Activated T-cell treated with anti-CD3 and anti-CD28 coated beads, Interleukin-2, amount 50 U/mL, for 72 hours (primary cell): ENCODE measurements at regions not wholly inside any gene's neighbourhood (a gene's known extent, or its start where the extent isn't known, plus 50 kb on each side); places are given as distances from the start of the nearest gene placed in this dataset.

Source experiments
- ATAC-seq, 2 donors: fragments of 150-1000 bp; cut with Tn5 transposase; replicated peaks in 1 of 2; 2 replicates each; pipeline ENCODE4 v1.10.0; 2021; ENCODE audit warnings: moderate library complexity in 2 of 2, mild to moderate bottlenecking in 1 of 2
- DNase-seq, 2 donors: peaks; one replicate each; pipeline ENCODE4 v3.0.0; 2021 to 2022; ENCODE audit warnings: mixed read lengths in 1 of 2
- H3K27ac Mint-ChIP-seq: one replicate; pipeline ENCODE4 v1.8.0; 2022; ENCODE audit warnings: mild to moderate bottlenecking, moderate library complexity, mixed read lengths
- H3K27me3 Mint-ChIP-seq: one replicate; pipeline ENCODE4 v1.8.0; 2022; ENCODE audit warnings: low read depth, mixed read lengths
- H3K36me3 Mint-ChIP-seq, 2 donors: one replicate each; pipeline ENCODE4 v1.8.0; 2022; ENCODE audit warnings: mixed read lengths in 2 of 2, mild to moderate bottlenecking in 1 of 2; ENCODE audit not compliant: insufficient read depth in 2 of 2
- H3K4me1 Mint-ChIP-seq: one replicate; pipeline ENCODE4 v1.8.0; 2022; ENCODE audit warnings: low read depth, mixed read lengths
- H3K4me3 Mint-ChIP-seq, 2 donors: one replicate each; pipeline ENCODE4 v1.8.0; 2022; ENCODE audit warnings: mild to moderate bottlenecking in 2 of 2, mixed read lengths in 2 of 2, moderate library complexity in 2 of 2
- H3K9me3 Mint-ChIP-seq, 2 donors: one replicate each; pipeline ENCODE4 v1.8.0; 2022; ENCODE audit warnings: mixed read lengths in 2 of 2

DNA sequence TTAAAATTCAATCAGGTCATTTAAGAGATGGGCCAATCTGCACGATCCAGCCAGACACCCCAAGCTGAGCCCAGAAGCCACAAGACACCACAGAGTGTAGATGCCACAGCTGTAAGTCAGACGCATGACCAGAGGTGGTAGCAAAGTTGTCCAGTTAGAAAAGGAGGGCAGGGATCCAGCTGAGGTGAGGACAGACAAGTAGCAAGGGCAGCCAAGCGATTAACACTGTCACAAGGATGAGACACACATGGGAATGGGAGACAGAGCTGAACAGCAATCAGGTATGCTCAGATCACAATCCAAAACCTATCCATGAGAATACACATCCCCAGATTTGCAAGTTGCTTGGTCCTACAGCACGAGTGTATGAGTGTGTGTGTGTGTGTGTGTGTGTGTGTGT lies 143.4 kb upstream of the STK17B start:
- Mint-ChIP-seq H3K4me1 (peaks cover 18% of the 10 kb centered on the region), H3K9me3 (no peaks in the 10 kb centered on the region), H3K36me3 (no peaks in the 10 kb centered on the region), H3K27me3 (no peaks in the 10 kb centered on the region), H3K27ac (no peak overlapping the region), H3K4me3 (no peak overlapping the region)
- ATAC-seq = no peak
- DNase-seq = no peak

DNA sequence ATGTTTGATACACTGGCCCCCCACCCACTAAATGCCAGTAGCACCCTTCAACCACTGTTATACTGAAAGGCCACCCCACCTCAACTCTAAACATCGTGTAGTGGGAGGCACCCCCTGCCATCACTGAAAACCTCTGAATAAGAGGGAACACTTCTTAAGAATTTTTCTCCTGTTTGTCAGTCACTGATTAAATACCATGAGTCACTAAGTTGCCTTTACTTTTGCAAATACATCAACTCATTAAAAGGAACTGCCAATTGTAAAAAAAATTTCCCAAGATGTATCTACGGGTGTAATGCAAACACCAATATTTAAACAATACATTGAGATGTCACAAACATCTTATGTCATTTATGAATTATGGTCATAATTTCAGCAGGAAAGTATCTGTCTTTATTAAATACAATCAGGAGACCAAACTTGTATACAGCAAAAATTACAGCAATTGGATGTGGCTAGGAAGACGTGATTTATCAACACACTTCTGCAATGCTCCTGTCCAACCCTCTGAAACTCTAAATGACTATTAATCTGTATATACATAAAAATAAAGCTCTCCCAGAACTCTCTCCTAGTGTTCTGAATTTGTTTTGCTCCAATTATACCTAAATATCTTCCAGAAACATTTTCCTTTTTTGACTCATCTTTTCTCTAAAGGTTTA lies 144.1 kb upstream of the STK17B start:
- H3K36me3 Mint-ChIP-seq = no peaks in the 10 kb centered on the region
- H3K4me3 Mint-ChIP-seq = no peak overlapping the region
- H3K4me1 Mint-ChIP-seq = peaks cover 18% of the 10 kb centered on the region
- no peaks in the 10 kb centered on the region for H3K9me3 Mint-ChIP-seq
- no peaks in the 10 kb centered on the region for H3K27me3 Mint-ChIP-seq
- H3K27ac Mint-ChIP-seq = no peak overlapping the region
- ATAC-seq = no peak
- no peak for DNase-seq

DNA sequence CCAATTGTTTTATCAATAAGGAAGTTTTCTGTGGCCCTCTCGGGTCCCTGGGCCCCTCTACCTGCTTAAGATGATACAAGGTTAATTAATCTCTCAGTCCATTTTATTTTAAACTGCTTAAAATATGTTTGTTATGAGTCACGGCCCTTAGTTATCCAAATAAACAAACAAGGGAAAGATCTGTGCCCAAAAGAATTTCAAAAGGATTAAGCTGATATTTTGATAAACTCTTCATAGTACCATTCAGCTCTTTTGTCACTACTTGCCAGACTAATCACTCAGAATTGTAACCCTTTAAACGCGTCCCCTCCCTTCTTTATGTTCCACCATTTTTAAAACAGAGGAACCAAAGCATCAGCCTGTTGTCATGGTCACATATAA lies 144.7 kb upstream of the STK17B start:
- Mint-ChIP-seq H3K27ac (no peak overlapping the region), H3K4me3 (no peak overlapping the region)
- no peak for DNase-seq

DNA sequence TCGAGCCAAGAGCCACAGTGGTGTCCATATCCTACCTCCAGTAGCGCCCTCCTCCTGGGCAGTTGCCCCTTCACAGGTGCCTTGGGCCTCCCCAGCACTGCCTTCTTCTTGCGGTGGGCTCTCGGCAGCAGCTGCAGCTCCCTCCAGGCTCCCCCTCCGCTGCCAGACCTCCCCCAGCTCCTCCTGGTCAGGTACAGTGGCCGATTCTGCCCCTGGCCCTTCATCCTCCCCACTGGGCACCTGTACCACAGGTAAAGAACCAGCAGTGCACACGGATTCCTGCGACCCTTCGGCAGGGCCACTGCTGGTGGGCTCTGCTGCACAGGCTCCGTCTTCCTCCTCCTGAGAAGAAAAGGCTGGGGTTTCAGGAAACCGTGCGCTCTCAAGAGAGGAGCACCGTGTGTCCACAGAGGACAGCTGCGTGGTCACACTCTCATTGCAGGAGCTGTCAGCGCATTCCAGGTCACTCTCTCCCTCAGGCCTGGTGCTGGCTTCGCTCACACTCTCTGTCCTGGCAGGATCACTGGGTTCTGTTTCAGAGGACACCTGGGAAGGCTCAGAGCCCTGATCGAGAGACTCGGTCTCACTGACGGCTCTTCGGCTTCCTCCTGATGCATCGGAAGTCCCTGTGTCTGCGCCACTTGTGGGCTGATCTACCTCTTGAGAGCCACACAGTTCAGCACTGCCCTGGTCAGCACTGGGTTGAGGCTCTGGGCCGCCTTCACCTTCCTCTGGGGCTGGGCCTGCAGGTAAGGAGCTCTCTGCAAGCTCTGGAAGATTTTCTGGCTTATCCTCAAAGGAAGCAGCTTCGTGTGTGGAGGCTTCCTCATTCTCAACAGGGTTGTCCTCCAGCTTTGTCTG lies 147.4 kb upstream of the STK17B start:
- ATAC-seq = no peak
- Mint-ChIP-seq H3K9me3 (no peaks in the 10 kb centered on the region), H3K27me3 (peaks cover 6% of the 10 kb centered on the region), H3K4me3 (no peak overlapping the region), H3K36me3 (no peaks in the 10 kb centered on the region), H3K27ac (no peak overlapping the region), H3K4me1 (peaks cover 13% of the 10 kb centered on the region)
- no peak for DNase-seq

More for the DNA sequence above, 144.7 kb upstream of the STK17B start:
- Mint-ChIP-seq H3K9me3 (no peaks in the 10 kb centered on the region), H3K36me3 (no peaks in the 10 kb centered on the region), H3K27me3 (no peaks in the 10 kb centered on the region), H3K4me1 (peaks cover 18% of the 10 kb centered on the region)
- no peak for ATAC-seq

DNA sequence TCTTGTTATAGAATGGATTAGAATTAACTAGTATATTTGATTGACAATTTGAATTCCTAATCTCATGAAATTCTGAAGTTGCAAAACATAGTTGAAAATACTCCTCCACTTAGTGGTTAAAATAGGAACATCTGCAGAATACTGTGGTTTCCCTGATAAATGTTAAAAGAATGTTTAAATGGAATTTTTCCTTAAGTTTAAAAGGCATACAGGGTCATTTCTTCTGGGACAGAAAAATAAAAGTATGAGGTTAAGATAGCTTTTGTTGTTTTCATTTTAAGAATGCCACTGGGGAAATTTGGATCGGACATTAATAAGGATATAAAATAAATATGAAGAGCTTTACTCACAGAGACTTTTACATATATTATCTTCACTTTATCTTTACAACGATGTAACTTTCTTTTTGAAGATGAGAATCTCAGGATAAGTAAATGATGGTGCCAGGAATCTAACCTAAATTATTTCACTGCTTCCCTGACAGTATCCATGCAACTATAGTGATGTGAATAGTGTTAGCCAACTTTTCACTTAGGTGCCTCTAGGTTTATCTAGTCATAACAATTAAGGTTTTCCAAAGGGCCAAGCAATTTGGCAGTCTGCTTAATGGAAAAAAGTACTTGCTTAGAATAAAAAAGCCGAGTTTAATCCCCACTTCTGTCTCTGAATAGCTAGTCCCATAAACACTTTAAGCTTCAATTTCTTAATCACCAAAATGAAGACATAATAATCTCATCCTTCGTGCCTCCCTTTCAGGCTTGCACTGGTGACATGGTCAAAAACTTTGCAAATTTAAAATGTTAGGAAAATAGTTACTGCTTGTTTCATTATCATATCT lies 151.8 kb upstream of the STK17B start:
- Mint-ChIP-seq H3K27me3 (peaks cover 11% of the 10 kb centered on the region), H3K4me3 (no peak overlapping the region), H3K36me3 (no peaks in the 10 kb centered on the region), H3K9me3 (no peaks in the 10 kb centered on the region), H3K27ac (no peak overlapping the region), H3K4me1 (no peaks in the 10 kb centered on the region)
- ATAC-seq = no peak
- DNase-seq = no peak

DNA sequence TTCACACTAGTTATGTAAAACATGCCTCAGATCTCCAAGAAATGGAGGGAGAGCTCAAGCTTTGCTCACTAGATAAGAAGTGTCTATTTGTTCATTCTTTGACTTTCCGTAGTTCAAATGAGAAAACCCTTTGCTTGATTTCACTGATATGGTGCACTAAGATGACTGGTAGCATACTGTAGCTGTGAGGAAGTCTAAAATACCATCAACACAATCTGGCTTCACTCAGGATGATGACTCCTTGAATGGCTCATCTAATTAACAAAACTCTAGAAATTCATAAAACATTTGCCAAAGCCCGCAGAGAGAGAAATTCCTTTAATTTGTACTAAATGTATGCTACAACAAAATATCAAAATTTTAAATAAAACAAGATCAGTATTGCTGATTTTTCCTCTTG lies 152.8 kb upstream of the STK17B start:
- Mint-ChIP-seq H3K9me3 (no peaks in the 10 kb centered on the region), H3K4me1 (no peaks in the 10 kb centered on the region), H3K4me3 (no peak overlapping the region), H3K27ac (no peak overlapping the region), H3K36me3 (no peaks in the 10 kb centered on the region), H3K27me3 (peaks cover 11% of the 10 kb centered on the region)
- ATAC-seq (no peak), DNase-seq (no peak)

DNA sequence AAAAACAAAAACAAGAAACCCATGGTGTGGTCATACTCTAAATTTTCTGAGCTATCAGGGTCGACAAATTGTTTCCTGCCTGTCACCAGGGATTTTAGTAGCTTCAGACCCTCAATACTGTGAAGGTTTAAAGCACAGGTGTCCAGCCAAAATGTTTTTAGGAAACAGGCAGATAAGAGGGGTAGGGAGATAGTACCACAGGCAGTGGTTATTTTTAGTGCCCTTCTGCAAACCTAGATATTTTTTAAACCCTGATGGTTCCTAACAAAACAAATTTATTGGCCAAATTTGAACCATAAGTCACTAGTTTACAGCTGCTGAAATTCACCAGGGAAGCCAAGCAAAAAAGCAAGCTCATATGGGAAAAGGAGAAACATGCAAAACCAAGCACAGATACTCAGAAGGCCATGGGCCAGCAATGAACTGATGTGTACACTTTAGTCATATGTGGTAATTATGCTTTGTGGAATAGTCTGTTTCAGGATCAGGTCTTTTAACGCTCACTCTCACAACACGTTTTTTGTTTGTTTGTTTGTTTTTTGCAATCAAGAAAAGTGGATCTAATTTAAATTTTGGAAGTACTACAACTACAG lies 156.8 kb upstream of the STK17B start:
- DNase-seq (no peak), ATAC-seq (no peak)
- Mint-ChIP-seq H3K27ac (no peak overlapping the region), H3K27me3 (peaks cover 22% of the 10 kb centered on the region), H3K4me3 (no peak overlapping the region), H3K36me3 (no peaks in the 10 kb centered on the region), H3K4me1 (peaks cover 7% of the 10 kb centered on the region), H3K9me3 (no peaks in the 10 kb centered on the region)

DNA sequence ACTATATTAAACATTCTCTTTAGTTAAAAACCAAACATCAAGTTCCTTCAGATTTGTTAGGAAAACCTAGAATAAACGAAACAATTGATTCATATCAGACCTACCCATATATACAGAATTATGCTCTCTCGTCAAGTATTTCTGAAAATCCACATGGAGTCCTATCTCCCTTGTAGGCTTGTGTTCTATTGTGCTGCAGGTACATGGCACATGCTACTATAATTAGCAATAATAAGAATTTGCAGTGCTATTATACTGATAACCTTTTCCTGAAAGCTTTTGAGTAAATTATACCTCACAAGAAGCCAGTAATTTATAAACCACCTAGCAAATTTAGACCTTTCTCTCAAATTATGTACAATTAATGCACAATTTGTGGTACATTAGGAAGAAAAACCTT lies 158.6 kb upstream of the STK17B start:
- Mint-ChIP-seq H3K4me3 (no peak overlapping the region), H3K27me3 (peaks cover 24% of the 10 kb centered on the region), H3K27ac (no peak overlapping the region), H3K9me3 (no peaks in the 10 kb centered on the region), H3K4me1 (peaks cover 7% of the 10 kb centered on the region), H3K36me3 (no peaks in the 10 kb centered on the region)
- DNase-seq (no peak), ATAC-seq (no peak)

DNA sequence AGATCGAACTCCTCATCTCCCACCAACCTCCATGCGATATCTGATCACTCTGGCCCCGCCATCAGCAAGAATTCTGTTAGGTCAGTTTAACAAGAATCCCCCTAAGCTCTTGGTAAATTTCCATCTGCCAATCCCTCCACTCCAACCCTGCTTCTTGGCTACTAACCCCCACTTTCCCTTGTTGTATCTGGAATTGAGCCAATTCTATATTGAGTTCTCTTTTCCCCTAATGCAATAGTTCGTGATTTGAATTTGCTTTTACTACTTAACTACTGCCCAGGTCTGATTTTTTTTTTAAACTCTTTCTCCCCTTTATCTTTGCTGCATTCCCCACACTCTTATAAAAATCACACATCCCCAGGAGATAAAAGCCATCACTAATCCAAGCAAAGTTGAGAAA lies 159.3 kb upstream of the STK17B start:
- Mint-ChIP-seq H3K9me3 (no peaks in the 10 kb centered on the region), H3K36me3 (no peaks in the 10 kb centered on the region), H3K27me3 (peaks cover 24% of the 10 kb centered on the region), H3K4me1 (peaks cover 7% of the 10 kb centered on the region), H3K4me3 (no peak overlapping the region), H3K27ac (no peak overlapping the region)
- no peak for DNase-seq
- no peak for ATAC-seq

DNA sequence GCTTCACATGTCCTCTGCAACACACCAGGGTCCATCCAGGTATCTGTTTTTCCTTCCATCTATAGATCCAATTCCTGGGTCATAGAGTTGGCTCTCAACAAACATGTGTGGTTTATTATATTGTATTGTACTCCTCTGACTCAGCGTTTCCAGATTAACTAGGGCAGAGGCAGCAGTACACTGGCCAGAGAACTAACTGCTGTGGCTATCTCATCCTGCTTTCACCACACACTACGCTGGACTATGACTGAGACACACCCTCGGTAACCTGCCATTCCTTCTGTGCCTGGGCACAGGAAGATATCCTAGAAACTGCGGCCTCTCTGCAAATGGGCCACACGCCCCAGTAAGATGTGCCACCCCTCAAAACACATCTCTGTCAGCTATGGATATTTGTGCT lies 159.8 kb upstream of the STK17B start:
- Mint-ChIP-seq H3K4me1 (peaks cover 9% of the 10 kb centered on the region), H3K27ac (no peak overlapping the region), H3K27me3 (peaks cover 24% of the 10 kb centered on the region), H3K4me3 (no peak overlapping the region), H3K9me3 (no peaks in the 10 kb centered on the region), H3K36me3 (no peaks in the 10 kb centered on the region)
- ATAC-seq = no peak
- DNase-seq = no peak

DNA sequence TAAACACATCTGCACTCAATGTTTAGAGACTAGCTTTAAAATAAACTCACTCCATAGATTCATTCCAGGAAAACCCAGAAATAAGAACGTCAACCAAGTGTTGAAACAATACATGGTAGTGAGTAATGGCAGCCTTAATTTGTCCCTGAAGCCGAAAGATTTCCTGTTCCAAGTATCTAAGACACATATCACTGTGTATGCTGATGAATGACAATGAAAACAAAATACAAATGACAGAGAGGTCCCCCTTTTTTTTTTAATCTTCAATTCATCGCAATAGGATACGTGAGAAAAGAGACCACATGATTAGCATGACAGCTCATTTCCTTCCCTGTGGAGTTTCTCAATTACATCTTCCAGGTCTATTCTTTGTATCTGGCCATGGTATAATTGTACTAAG lies 160.5 kb upstream of the STK17B start:
- Mint-ChIP-seq H3K36me3 (no peaks in the 10 kb centered on the region), H3K27ac (no peak overlapping the region), H3K4me1 (peaks cover 16% of the 10 kb centered on the region), H3K9me3 (no peaks in the 10 kb centered on the region), H3K4me3 (no peak overlapping the region), H3K27me3 (peaks cover 24% of the 10 kb centered on the region)
- ATAC-seq (peak in 1 of 2 donors; percentile 42), DNase-seq (no peak)

DNA sequence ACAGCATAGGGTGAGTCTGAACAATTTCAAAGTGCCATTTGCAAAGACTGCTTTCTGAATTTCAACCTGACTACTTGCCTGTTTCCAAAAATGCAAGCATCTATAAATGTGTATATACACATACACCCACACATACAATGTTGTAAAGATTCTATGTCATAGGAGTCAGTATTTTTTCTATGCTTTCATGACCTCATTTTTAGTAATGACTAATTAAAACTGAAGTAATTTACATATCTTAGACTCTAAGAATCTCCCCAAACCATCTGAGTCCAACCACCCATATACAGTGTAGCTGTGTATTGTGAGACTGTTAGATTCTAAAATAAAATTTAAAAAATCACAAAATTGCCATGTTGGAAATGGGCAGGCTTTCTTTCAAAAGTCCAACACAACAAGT lies 162.0 kb upstream of the STK17B start:
- ATAC-seq (peak; percentile 63 to 81), DNase-seq (no peak)
- Mint-ChIP-seq H3K36me3 (no peaks in the 10 kb centered on the region), H3K4me3 (no peak overlapping the region), H3K4me1 (peaks cover 20% of the 10 kb centered on the region), H3K9me3 (no peaks in the 10 kb centered on the region), H3K27me3 (peaks cover 24% of the 10 kb centered on the region), H3K27ac (no peak overlapping the region)

DNA sequence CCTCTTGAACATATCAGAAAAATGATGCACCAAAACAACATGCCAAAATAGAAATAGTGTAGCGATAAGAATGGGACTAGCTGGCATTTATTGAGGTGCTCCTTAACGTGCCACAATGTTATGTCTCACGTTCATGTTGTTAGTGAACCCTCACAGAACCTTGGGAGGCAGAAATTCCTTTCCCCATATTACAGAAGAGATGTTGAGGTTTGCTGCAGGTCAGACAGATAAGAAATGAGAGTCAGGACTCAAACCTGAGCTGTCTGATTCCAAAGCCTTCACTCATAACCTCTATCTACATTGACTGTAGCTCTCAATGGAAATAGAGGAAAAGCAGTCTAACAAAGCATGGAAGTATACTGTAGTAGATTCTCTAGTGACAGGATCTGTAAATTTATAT lies 163.3 kb upstream of the STK17B start:
- peaks cover 20% of the 10 kb centered on the region for H3K4me1 Mint-ChIP-seq
- H3K4me3 Mint-ChIP-seq = no peak overlapping the region
- ATAC-seq (no peak), DNase-seq (no peak)
- H3K27me3 Mint-ChIP-seq = peaks cover 21% of the 10 kb centered on the region
- H3K9me3 Mint-ChIP-seq = no peaks in the 10 kb centered on the region
- no peaks in the 10 kb centered on the region for H3K36me3 Mint-ChIP-seq
- H3K27ac Mint-ChIP-seq = no peak overlapping the region
